Vagina (tissue), 2 donors: ENCODE measurements at regions not wholly inside any gene's neighbourhood (a gene's known extent, or its start where the extent isn't known, plus 50 kb on each side); places are given as distances from the start of the nearest gene placed in this dataset.

Experiments
- CTCF ChIP-seq, 3 experiments: fragments of 450-650 bp in 2 of 3; fragments of 200-600 bp in 1 of 3; sonication (generic) in 1 of 3; IDR thresholded peaks; one replicate each; pipeline ENCODE4 v1.5.1; 2017 to 2019; ENCODE audit warnings: antibody characterized with exemption in 3 of 3, mild to moderate bottlenecking in 2 of 3, moderate library complexity in 2 of 3
- POLR2A ChIP-seq, 2 donors: fragments of 450-650 bp; IDR thresholded peaks; one replicate each; pipeline ENCODE4 v1.6.1; 2017; ENCODE audit warnings: antibody characterized with exemption in 2 of 2, mild to moderate bottlenecking in 2 of 2, moderate library complexity in 2 of 2

DNA sequence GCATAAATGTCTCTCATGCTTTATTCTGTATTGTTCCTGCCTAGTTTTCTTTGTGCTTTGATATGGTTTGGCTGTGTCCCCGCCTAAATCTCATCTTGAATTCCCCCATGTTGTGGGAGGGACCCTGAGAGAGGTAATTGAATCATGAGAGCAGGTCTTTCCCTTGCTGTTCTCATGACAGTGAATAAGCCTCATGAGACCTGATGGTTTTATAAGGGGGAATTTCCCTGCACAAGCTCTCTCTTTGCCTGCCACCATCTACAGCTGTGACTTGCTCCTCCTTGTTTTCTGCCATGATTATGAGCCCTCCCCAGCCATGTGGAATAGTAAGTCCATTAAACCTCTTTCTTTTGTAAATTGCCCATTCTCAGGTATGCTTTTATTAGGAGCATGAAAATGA, 1596.6 kb downstream of the SI start:
- TF ChIP-seq POLR2A (IDR thresholded peaks at IDR 0.05) = no peak
- no peak for TF ChIP-seq CTCF (IDR thresholded peaks at IDR 0.05)
